Choroid plexus epithelial cell (primary cell): ENCODE measurements at regions not wholly inside any gene's neighbourhood (a gene's known extent, or its start where the extent isn't known, plus 50 kb on each side); places are given as distances from the start of the nearest gene placed in this dataset.

Source experiments
- DNase-seq: peaks from one replicate; pipeline ENCODE4 v3.0.0-alpha.2; 2010; ENCODE audit warnings: low read depth
- H3K4me3 ChIP-seq: 2 replicates; pipeline ENCODE4 v1.5.1; 2011; ENCODE audit warnings: low read depth, mild to moderate bottlenecking, control low read depth, low read length, moderate library complexity
- CTCF ChIP-seq: conservative IDR thresholded peaks from 2 replicates; pipeline ENCODE4 v1.5.1; 2011; ENCODE audit warnings: low read depth, mild to moderate bottlenecking, control low read depth, inconsistent platforms, low read length, moderate library complexity

- no peak for TF ChIP-seq CTCF
- no peak overlapping the region for H3K4me3 ChIP-seq
- DNase-seq = peak; percentile 27
Measured at GRCh38 chr16:51888016-51888415, 658.9 kb downstream of the TOX3 start.

GRCh38 chr16:51886456-51886855, 660.5 kb downstream of the TOX3 start:
- DNase-seq = peak; percentile 45
- TF ChIP-seq CTCF = no peak
- H3K4me3 ChIP-seq = no peak overlapping the region

GRCh38 chr16:51884773-51885172, 662.2 kb downstream of the TOX3 start:
- DNase-seq = peak; percentile 54
- TF ChIP-seq CTCF = no peak
- no peak overlapping the region for H3K4me3 ChIP-seq

GRCh38 chr16:51881731-51882130, 665.2 kb downstream of the TOX3 start:
- no peak for TF ChIP-seq CTCF
- H3K4me3 ChIP-seq = no peak overlapping the region
- DNase-seq = peak; percentile 83

- DNase-seq = peak; percentile 91
- no peak for TF ChIP-seq CTCF
- H3K4me3 ChIP-seq = no peak overlapping the region
Measured at GRCh38 chr16:51880776-51881175, 666.2 kb downstream of the TOX3 start.

- no peak for TF ChIP-seq CTCF
- no peak overlapping the region for H3K4me3 ChIP-seq
- no peak for DNase-seq
Measured at GRCh38 chr16:51877686-51878085, 669.3 kb downstream of the TOX3 start.

- DNase-seq = no peak
Measured at GRCh38 chr16:51876934-51877333, 670.0 kb downstream of the TOX3 start.

More at GRCh38 chr16:51876934-51877333, 670.0 kb downstream of the TOX3 start:
- no peak overlapping the region for H3K4me3 ChIP-seq
- TF ChIP-seq CTCF = no peak
